ENCODE measurements at regions not wholly inside any gene's neighbourhood (a gene's known extent, or its start where the extent isn't known, plus 50 kb on each side); places are given as distances from the start of the nearest gene placed in this dataset.
"Not testable (repeated sequence)": the region's sequence is repeated elsewhere in the genome, so short reads cannot be mapped to it uniquely, and the experiment has no call there.

DNA sequence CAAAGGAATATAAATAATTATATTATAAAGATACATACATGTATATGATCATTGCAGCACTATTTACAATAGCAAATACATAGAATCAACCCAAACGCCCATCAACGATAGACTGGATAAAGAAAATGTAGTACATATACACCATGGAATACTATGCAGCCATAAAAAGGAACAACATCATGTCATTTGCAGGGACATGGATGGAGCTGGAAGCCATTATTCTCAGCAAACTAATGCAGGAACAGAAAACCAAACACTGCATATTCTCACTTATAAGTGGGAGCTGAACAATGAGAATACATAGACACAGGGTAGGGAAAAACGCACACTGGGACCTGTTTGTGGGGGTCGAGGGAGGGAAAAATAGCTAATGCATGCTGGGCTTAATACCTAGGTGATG, 120.9 kb upstream of the ZCCHC13 start:
- intact Hi-C loops (cut with micrococcal nuclease); POLR2A ChIA-PET (ENCODE audit: unreplicated experiment); H3K27me3 ChIP-seq (ENCODE audit: control insufficient read depth, insufficient read depth, low read length); H3K4me3 ChIP-seq (ENCODE audit: insufficient read depth, low read depth, low read length); H3K9me3 ChIP-seq (ENCODE audit: control insufficient read depth, insufficient read depth, low read length); H3K4me2 ChIP-seq (ENCODE audit: low read depth, low read length); ATAC-seq (ENCODE audit: low read depth); H2BK5ac ChIP-seq (ENCODE audit: low read depth, low read length, poor library complexity, severe bottlenecking); H3K23ac ChIP-seq (ENCODE audit: low read depth, low read length); H4K20me1 ChIP-seq (ENCODE audit: insufficient read depth, low read length); in situ Hi-C loops (cut with MboI; ENCODE audit: low sequenced_read_pairs); H2AFZ ChIP-seq (replicated peaks; ENCODE audit: low read length, poor library complexity); H3K18ac ChIP-seq (ENCODE audit: low read depth, low read length); DNase-seq; H2BK20ac ChIP-seq (ENCODE audit: low read depth, low read length); H4K5ac ChIP-seq (ENCODE audit: low read depth, low read length); H4K8ac ChIP-seq (ENCODE audit: low read depth in 2 of 2, low read length in 2 of 2); H2AK9ac ChIP-seq (replicated peaks; ENCODE audit: low read depth, low read length, poor library complexity); H3K27ac ChIP-seq (ENCODE audit: insufficient read depth, low read length); H3K36me3 ChIP-seq (ENCODE audit: control insufficient read depth, insufficient read depth, low read length); H3K9me1 ChIP-seq (ENCODE audit: insufficient read depth, low read length); H2AK5ac ChIP-seq (ENCODE audit: low read depth, low read length); H4K91ac ChIP-seq (ENCODE audit: insufficient read depth, low read depth, low read length); H3K79me1 ChIP-seq (ENCODE audit: low read depth in 1 of 2, low read length in 2 of 2); H2BK15ac ChIP-seq (ENCODE audit: low read depth, low read length); H3K4ac ChIP-seq (ENCODE audit: low read depth, low read length); H3K56ac ChIP-seq (ENCODE audit: extremely low read depth, insufficient read depth, low read length); CTCF ChIA-PET; H3K9ac ChIP-seq (ENCODE audit: low read depth, low read length); dilution Hi-C loops (cut with HindIII; ENCODE audit: low sequenced_read_pairs, unreplicated experiment); H2BK120ac ChIP-seq (ENCODE audit: low read depth, low read length); H3K14ac ChIP-seq (replicated peaks; ENCODE audit: low read depth, low read length); H3K4me1 ChIP-seq (ENCODE audit: control insufficient read depth, insufficient read depth, low read length); BruUV-seq (replicated peaks): not testable (repeated sequence)
- WGBS, 2 experiments (ENCODE audit: extremely low coverage in 2 of 2, insufficient read length in 1 of 2), result no CpG with 5 or more reads among the region's 4 CpGs

- H2BK15ac ChIP-seq (ENCODE audit: low read depth, low read length); H2AK9ac ChIP-seq (replicated peaks; ENCODE audit: low read depth, low read length, poor library complexity); H3K27ac ChIP-seq (ENCODE audit: insufficient read depth, low read length); POLR2A ChIA-PET (ENCODE audit: unreplicated experiment); H3K9me1 ChIP-seq (ENCODE audit: insufficient read depth, low read length); H3K9ac ChIP-seq (ENCODE audit: low read depth, low read length); H4K5ac ChIP-seq (ENCODE audit: low read depth, low read length); H2AFZ ChIP-seq (replicated peaks; ENCODE audit: low read length, poor library complexity); BruUV-seq (replicated peaks); H2BK20ac ChIP-seq (ENCODE audit: low read depth, low read length); H3K4me2 ChIP-seq (ENCODE audit: low read depth, low read length); H4K91ac ChIP-seq (ENCODE audit: insufficient read depth, low read depth, low read length); H3K56ac ChIP-seq (ENCODE audit: extremely low read depth, insufficient read depth, low read length); H4K20me1 ChIP-seq (ENCODE audit: insufficient read depth, low read length); H3K79me1 ChIP-seq (ENCODE audit: low read depth in 1 of 2, low read length in 2 of 2); H2BK120ac ChIP-seq (ENCODE audit: low read depth, low read length); H3K9me3 ChIP-seq (ENCODE audit: control insufficient read depth, insufficient read depth, low read length); H3K27me3 ChIP-seq (ENCODE audit: control insufficient read depth, insufficient read depth, low read length); DNase-seq; H3K4me3 ChIP-seq (ENCODE audit: insufficient read depth, low read depth, low read length); H3K36me3 ChIP-seq (ENCODE audit: control insufficient read depth, insufficient read depth, low read length); in situ Hi-C loops (cut with MboI; ENCODE audit: low sequenced_read_pairs); CTCF ChIA-PET; H4K8ac ChIP-seq (ENCODE audit: low read depth in 2 of 2, low read length in 2 of 2); intact Hi-C loops (cut with micrococcal nuclease); H2BK5ac ChIP-seq (ENCODE audit: low read depth, low read length, poor library complexity, severe bottlenecking); H3K23ac ChIP-seq (ENCODE audit: low read depth, low read length); ATAC-seq (ENCODE audit: low read depth); H3K14ac ChIP-seq (replicated peaks; ENCODE audit: low read depth, low read length); H3K4me1 ChIP-seq (ENCODE audit: control insufficient read depth, insufficient read depth, low read length); H3K18ac ChIP-seq (ENCODE audit: low read depth, low read length); H3K4ac ChIP-seq (ENCODE audit: low read depth, low read length); dilution Hi-C loops (cut with HindIII; ENCODE audit: low sequenced_read_pairs, unreplicated experiment); H2AK5ac ChIP-seq (ENCODE audit: low read depth, low read length): not testable (repeated sequence)
- 80% methylated on average over 1 of the region's 6 CpGs; no CpG with 5 or more reads in 1 of the 2 experiments for WGBS, 2 experiments (ENCODE audit: extremely low coverage in 2 of 2, insufficient read length in 1 of 2)
Measured at GRCh38 chrX:74181976-74182375, 122.0 kb upstream of the ZCCHC13 start.

Data from IMR-90 (cell line).